Colonic mucosa (tissue), 4 donors: ENCODE measurements at regions not wholly inside any gene's neighbourhood (a gene's known extent, or its start where the extent isn't known, plus 50 kb on each side); places are given as distances from the start of the nearest gene placed in this dataset.

ENCODE experiments used
- DNase-seq: peaks from one replicate; pipeline ENCODE4 v3.0.0-alpha.2; 2020
- H3K27ac ChIP-seq: fragments of 200-600 bp; one replicate; pipeline ENCODE4 v1.8.0; 2021
- H3K27me3 ChIP-seq: fragments of 200-600 bp; one replicate; pipeline ENCODE4 v1.8.0; 2021
- H3K36me3 ChIP-seq: fragments of 200-600 bp; one replicate; pipeline ENCODE4 v1.8.0; 2021
- H3K4me1 ChIP-seq: fragments of 200-600 bp; one replicate; pipeline ENCODE4 v1.8.0; 2021; ENCODE audit warnings: mild to moderate bottlenecking
- H3K4me3 ChIP-seq: fragments of 200-600 bp; one replicate; pipeline ENCODE4 v1.8.0; 2021
- H3K9ac ChIP-seq, 2 donors: one replicate each; pipeline ENCODE4 v1.7.0; 2013; ENCODE audit warnings: control low read depth in 2 of 2, low read depth in 2 of 2, low read length in 2 of 2
- H3K9me3 ChIP-seq: fragments of 200-600 bp; one replicate; pipeline ENCODE4 v1.8.0; 2021
- intact Hi-C: fragments of 100-400 bp; cut with DNase I; formaldehyde crosslinking; loops from one replicate; pipeline ENCODE4 v1.14.1; 2022
- TF ChIP-seq, protein P1 (sequence below): fragments of 200-600 bp; IDR thresholded peaks from one replicate; pipeline ENCODE4 v1.8.0; 2022; ENCODE audit warnings: antibody characterized with exemption, mild to moderate bottlenecking
- donor health status: healthy.
- donor health status: DM: no; HTN: no; CAD: no.
- donor health status: DM: no; HTN: no; CAD: no.

DNA sequence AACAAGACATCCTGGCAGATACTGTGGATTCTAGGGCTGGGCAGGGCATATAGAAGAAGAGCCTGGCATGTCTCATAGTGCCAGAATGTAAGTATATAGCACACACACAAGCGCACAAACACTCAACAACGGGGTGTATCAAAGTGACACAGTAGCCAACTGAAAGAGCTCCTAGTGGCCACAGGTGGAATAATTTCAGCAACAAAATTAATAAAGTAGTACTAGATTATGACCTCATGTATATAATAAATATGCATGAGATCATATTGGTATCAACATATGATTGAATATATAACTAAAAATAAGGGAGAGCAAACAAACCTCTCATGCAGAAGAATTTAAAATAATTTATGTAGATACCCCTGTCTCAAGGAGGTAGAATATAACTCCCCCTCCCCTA lies 72.4 kb upstream of the CXCL12 start:
- DNase-seq: no peak
- no peak overlapping the region for H3K4me3 ChIP-seq
- TF ChIP-seq, protein P1, sequence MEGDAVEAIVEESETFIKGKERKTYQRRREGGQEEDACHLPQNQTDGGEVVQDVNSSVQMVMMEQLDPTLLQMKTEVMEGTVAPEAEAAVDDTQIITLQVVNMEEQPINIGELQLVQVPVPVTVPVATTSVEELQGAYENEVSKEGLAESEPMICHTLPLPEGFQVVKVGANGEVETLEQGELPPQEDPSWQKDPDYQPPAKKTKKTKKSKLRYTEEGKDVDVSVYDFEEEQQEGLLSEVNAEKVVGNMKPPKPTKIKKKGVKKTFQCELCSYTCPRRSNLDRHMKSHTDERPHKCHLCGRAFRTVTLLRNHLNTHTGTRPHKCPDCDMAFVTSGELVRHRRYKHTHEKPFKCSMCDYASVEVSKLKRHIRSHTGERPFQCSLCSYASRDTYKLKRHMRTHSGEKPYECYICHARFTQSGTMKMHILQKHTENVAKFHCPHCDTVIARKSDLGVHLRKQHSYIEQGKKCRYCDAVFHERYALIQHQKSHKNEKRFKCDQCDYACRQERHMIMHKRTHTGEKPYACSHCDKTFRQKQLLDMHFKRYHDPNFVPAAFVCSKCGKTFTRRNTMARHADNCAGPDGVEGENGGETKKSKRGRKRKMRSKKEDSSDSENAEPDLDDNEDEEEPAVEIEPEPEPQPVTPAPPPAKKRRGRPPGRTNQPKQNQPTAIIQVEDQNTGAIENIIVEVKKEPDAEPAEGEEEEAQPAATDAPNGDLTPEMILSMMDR: no peak
- H3K36me3 ChIP-seq: no peaks in the 10 kb centered on the region
- intact Hi-C loops: no loop called here
- no peaks in the 10 kb centered on the region for H3K4me1 ChIP-seq
- H3K9me3 ChIP-seq: no peaks in the 10 kb centered on the region
- no peak overlapping the region for H3K27ac ChIP-seq
- H3K9ac ChIP-seq: no peak overlapping the region
- H3K27me3 ChIP-seq: no peaks in the 10 kb centered on the region

DNA sequence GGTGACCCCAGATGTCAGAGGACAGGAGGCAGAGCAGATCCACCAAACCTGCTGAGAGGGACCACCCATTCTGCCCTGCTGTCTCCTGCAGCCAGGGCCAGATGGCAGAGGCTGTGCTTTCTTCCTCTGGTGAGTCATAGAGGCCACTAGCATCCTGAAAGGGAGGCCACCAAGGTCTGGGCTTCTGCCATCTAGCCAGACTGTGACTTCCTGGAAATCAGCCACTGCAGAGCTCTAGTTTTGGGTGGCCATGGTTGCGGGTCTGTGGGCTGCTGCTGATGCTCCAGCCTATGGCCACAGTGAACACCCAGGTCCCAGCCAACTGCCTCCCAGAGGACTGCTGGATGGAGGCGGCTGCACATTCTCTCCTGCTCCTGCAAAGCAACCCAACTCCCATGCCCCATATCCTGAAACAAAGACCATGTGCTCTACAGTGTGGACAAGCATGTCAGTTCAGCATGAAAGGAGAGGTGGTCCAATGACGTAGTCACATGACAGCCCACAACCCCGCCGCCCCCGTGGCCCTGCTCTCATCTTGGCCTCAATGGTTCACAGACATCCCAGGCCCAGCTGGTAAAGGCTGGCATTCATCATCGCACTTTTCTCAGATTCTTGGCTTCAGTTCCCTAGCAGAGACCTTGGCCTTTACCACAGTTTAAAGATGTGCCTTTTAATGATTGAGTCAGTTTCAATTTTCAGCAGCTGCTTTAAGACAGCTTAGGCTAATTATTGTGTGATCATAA lies 73.9 kb upstream of the CXCL12 start:
- Histone ChIP-seq H3K4me3 (no peak overlapping the region), H3K27me3 (no peaks in the 10 kb centered on the region), H3K27ac (no peak overlapping the region), H3K9ac (no peak overlapping the region), H3K4me1 (no peaks in the 10 kb centered on the region), H3K9me3 (no peaks in the 10 kb centered on the region), H3K36me3 (no peaks in the 10 kb centered on the region)
- TF ChIP-seq, protein P1: no peak
- intact Hi-C loops: no loop called here
- no peak for DNase-seq

DNA sequence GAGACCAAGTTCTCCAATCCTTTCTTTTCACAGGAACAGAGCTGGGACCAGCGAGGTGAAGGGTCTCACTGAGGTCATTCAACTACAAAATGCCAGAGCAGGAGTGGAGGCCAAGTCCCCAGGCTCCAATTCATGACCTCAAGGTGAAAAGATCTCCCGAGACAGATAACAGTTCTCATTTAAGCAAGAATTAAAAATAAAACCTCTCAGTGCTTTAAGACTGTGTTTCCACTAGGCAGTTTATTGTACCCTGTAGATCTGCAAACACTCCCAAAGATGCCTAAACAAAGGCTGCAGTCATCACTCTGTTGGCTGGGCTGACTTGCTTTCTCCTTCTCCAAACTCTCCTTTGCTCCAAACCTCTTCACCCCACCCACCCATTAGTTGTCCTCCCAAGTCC lies 74.8 kb upstream of the CXCL12 start:
- H3K27me3 ChIP-seq: no peaks in the 10 kb centered on the region
- TF ChIP-seq, protein P1: no peak
- no peaks in the 10 kb centered on the region for H3K4me1 ChIP-seq
- H3K27ac ChIP-seq: no peak overlapping the region
- no peak for DNase-seq
- intact Hi-C loops: no loop called here
- no peak overlapping the region for H3K9ac ChIP-seq
- H3K9me3 ChIP-seq: no peaks in the 10 kb centered on the region
- H3K4me3 ChIP-seq: no peak overlapping the region
- no peaks in the 10 kb centered on the region for H3K36me3 ChIP-seq

DNA sequence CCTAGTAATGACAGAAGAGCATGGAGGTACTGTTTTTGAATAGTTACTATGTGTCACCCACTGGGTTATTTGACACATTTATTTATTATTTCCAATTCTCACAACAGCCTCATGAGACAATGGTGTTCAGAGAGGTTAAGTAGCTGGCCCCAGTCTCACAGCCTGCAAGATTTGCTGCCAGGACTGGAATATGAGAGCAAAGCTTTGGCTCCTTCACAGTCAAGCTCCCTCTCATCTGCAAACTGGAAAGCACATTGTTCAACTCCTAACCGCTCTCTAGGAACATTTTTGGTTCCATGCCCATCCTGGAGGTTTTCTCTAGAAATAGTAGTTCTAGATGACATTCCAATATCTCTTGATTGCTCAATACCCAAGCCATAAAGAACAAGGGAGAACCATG lies 75.5 kb upstream of the CXCL12 start:
- Histone ChIP-seq H3K4me1 (no peaks in the 10 kb centered on the region), H3K9me3 (no peaks in the 10 kb centered on the region), H3K36me3 (no peaks in the 10 kb centered on the region), H3K9ac (no peak overlapping the region), H3K4me3 (no peak overlapping the region), H3K27ac (no peak overlapping the region), H3K27me3 (no peaks in the 10 kb centered on the region)
- DNase-seq: no peak
- TF ChIP-seq, protein P1: no peak
- intact Hi-C loops: no loop called here

DNA sequence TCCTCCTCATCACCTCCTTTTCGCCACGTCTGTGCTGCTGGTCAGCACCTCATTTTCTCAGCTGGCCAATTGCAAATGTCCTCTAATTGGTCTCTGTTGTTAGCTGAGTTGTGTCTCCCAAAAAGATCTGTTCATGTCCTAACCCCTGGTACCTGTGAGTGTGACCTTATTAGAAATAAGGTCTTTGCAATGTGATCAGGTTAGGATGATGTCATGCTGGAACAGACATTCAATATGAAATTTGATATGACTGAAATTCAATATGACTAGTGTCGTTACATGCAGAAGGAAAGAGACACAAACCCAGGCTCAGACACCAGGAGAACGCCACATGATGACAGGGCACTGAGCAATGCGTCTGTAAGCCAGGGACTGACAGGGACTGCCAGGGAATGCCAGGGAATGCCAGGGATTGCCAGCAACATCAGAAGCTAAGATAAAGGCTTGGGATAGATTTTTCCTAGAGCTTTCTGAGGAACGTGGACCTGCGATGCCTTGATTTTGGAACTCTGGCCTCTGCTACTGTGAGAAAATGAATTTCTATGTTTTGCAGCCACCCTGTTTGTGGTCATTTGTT lies 77.5 kb upstream of the CXCL12 start:
- Histone ChIP-seq H3K4me1 (no peaks in the 10 kb centered on the region), H3K9ac (no peak overlapping the region), H3K27ac (no peak overlapping the region), H3K9me3 (no peaks in the 10 kb centered on the region), H3K27me3 (no peaks in the 10 kb centered on the region), H3K36me3 (no peaks in the 10 kb centered on the region), H3K4me3 (no peak overlapping the region)
- DNase-seq: no peak
- TF ChIP-seq, protein P1: no peak
- intact Hi-C loops: no loop called here
